HG03457 (cell line): ENCODE measurements at regions not wholly inside any gene's neighbourhood (a gene's known extent, or its start where the extent isn't known, plus 50 kb on each side); places are given as distances from the start of the nearest gene placed in this dataset.

ENCODE experiments used
- ATAC-seq: cut with Tn5 transposase; IDR thresholded peaks from one replicate; pipeline ENCODE4 v1.9.1; 2021; ENCODE audit warnings: moderate number of reproducible peaks; ENCODE audit not compliant: unreplicated experiment

DNA sequence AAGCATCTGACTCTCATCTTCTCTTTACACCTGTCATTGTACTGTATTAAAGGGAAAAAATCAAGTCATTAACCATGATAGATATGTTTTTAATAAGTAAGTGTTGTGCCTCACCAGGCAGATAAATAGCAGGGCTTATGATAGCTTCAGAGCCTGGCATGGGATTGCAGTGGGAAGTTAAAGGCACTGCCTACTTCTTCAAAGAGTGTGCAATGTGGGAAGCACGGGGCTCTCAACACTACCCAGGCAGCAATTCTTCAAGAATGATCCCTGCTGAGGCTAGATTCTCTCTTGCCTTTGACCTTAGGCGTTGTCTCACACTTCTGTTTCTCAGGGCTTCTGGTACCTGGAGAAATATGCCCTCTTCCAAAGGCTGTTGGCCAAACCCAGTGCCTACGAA is 297.3 kb downstream of the MAF start:
- ATAC-seq, result no peak

DNA sequence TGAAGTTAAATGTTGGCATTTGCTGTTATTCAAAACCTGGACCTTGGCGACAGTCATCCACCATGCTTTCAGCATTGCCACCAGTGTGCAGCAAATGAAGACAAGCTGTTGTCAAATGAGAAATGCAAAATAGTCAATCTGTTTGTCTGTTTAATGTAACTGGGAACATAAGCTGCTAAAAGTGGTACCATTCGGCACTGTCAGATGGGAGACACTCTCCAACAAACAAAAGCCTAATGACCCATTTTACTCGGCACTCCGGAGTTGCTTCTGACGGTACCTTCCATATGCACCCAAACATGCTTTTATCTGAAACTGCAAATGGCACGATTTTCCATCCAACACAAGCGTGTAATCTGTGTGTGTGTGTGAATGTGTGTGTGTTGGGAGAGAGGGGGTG is 297.8 kb downstream of the MAF start:
- no peak for ATAC-seq

DNA sequence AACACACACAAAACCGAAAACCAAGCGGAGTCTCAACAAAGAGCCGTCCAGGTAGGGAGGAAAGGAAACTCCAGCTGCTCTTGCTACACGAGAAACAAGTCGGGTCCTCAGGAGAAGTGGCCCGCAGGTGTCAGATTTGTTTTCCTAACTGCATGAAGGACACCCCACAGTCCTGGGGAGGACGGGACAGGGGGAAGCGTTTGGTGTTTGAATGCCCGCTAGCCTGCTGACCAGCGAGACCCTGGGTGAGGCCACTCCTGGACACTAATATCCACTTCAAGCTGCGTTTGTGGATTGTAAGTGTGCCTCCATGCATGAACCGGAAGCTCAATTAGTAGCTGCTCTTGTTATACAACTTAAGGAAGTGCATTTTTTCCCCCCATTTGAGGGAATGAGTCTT is 299.5 kb downstream of the MAF start:
- ATAC-seq, result no peak

DNA sequence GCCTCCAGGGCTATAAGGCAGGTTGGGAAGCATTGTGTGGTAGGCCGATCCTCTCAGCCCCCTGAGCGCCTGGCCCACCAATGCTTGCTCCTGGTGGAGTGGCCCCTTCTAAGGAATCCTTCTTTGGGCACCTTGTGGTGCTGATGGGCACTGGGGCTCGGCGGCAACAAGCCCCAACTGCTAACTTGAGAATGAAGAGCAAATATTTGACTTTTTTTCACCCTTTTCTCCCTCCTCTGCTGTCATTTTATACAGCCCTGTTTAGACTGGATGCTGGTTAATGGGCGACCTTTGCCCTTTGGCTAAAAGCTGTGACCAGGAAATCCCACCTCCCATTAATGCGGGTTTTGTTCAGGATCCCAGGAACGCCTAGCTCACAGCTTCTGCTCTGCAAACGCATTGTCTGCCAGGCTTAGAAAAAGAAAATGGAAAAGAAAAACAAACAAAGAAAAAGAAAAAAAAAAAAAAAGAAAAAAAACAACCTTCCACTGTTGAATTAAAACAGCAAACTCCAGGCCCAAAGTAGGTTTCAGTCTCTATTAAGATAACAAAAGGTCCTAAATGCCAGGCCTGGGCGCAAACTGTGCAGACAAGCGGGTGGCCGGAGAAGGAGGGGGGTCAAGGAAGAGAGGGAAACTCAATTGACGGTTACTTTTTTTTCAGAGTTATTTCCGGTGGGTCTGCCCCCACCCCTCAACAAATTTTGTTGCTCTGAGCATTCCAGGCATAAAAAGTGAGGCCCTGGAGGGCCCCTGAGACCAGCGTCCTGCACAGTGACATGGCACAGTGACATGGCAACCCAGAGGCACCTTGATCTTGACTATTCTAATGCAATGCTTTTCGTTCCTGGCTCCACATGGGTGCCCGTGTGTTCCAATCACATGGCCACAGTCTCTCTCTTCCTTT is 301.4 kb downstream of the MAF start:
- no peak for ATAC-seq

DNA sequence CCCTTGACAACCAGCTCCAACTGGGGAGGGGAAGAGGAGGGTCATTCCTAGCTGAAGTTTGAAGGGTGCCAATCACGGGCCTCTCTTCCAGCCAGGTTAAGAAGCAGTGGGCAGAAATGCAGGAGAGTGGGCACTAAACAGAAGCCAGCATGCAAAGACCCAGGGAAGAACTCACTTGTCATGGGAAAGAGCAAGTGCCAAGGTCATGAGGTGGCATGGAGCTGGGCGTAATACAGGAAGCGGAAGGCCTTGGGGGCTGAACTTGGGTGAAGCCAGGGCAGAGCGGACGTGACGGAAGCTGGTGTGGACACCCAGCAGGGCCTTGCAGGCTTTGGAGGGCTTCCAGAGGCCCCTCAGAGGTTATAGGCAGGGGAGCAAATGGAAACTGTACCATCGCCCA is 302.1 kb downstream of the MAF start:
- ATAC-seq, result no peak

DNA sequence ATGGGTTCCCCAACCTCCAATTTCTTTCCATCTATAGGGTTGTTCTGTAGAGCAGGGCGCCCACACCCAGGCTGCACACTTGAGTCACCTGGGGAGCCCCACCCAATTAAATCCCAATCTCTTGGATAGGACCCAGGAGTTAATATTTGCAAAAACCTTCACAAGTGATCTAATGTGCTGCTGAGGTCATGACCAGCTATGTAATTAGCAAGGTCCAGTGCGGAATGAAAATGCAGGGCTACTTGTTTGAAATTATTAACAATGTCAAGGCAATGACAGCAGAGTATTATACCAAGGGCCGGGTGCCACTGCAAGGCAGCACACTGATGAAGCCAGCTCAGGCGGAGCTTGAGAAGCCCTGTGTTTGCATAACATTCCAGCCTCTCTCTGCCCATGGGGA is 302.7 kb downstream of the MAF start:
- ATAC-seq, result no peak

DNA sequence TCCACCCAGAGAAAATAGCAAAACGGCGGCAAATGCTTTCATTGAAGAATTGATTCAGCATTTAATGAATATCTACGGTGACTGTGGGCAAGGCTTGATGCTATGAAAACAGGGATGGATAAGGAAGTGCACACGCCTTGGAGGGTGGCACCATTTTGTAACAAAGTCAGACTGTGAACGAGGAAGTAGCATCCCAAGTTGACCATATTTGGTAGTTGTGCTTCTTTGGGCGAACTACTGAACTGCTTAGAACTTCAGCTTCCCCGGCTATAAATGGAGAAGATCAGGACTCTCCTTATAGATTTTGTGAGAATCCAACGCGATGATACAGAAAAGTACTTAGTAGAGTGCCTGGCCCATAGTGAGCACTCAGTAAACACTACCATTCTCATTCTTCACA is 303.2 kb downstream of the MAF start:
- ATAC-seq, result no peak

DNA sequence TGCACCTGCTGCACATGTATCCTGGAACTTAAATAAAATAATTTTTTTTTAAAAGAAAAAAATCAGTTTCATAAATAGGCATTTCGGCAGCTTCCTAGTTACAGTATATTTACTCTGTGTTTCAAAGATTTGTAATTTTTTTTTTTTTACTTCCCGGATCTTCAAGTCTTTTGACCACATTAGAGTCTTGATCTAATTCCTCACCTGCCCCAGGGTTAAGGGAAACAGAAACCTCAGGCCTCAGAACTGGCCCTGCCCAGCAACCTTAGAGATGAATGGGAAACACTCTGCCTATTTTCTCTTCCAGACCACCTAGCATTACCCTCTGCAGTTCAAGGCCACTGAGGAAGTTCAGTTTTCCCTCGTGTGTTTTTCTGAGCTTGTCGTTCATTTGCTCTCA is 304.0 kb downstream of the MAF start:
- ATAC-seq, result no peak

DNA sequence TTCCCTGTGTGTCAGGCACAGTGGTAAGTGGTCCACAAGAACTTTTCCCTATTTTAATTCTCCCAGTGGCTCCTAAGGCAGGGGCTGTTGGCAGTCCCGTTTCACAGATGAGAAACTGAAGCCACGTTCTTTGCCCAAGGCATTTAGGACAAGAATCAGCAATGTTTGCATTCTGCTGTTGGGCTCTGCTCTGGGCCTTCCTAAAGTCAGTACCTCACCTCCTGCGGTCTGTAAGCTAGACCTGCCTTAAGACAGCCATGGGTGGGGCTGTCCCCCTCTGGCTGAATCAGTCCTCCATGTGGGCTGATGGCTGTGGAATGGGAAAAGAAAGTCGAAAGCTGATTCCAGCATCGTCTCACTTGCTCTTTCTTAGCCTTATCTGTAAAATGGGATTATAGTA is 304.8 kb downstream of the MAF start:
- no peak for ATAC-seq

DNA sequence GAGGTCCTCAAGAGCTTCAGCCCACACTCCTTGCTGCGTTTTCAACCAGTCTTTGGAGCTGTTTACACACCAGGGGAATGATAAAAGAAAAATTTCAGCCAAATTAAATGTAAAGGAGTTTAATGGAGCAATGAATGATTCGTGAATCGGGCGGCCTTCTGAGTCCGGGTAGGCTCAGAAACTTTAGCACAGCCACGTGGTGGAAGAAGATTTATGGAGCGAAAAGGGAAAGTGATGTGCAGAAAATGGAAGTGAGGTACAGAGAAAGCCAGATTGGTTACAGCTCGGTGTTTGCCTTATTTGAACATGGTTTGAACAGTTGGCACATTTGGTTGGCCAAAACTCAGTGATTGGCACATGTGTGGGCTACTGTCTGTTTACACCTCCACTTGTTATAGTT is 305.4 kb downstream of the MAF start:
- ATAC-seq, result no peak

DNA sequence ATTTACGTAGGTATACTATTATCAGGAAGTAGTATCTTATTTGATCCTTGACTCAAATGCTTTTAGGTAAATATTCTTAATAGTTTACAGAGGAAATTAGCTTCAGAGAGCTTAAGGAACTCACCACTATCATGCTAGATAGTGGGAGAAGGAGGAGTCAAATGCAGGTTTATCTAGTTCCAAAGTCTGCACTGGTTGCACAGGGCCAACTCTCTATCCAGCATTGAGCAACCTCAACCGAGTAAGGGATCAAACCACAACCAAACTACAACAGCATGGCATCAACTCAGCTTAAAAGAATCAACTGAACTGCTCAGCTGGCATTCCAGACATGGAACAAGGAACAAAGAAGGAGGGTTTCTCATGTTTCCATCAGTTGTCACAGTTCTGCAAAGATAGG is 306.0 kb downstream of the MAF start:
- no peak for ATAC-seq

DNA sequence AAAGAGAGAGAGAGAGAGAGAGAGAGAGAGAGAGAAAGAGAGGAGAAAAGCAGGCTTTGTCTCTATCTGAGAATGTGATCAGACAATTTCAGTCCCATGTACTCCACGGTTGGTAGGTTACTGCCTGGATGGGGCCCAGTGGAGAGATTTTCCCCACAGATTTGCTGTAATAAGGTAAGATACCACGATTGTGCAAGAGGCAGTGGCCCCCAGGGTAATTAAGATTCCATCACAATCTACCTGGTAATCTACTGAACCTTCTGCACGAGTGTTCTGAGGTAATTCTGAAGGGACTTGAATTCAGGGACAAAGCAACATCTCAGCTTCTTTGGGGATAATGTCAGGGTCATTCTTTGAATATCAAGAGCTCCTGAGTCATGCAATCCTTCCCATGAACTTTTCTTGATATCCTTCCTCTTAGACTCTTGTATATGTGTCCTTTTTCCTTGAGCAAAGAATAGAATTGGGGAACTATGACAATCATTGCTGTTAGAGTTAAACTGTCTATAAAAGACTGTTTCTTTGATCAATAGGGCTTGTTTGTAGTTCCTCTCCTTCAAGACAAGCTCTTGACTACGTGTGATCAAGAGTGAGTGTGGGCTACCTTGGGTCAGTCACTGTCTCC is 306.6 kb downstream of the MAF start:
- no peak for ATAC-seq

DNA sequence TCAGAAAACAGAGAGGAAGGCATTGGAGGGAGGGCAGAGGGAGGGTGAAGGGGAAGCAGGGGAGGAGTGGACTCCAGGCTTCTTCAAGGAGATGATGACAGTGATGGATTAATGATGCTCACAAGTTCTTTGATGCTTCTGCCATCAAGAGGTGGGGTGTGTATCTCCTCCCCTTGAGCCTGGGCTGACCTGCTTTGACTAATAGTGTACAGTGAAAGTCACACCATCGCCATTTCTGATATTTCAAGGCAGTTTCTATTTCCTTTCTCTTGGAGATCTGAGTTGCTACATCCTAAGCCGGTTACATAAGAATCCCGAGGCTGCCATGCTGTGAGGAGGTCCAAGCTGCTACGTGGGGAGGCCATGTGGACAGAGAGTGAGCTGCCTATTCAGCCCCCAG is 312.5 kb downstream of the MAF start:
- no peak for ATAC-seq

DNA sequence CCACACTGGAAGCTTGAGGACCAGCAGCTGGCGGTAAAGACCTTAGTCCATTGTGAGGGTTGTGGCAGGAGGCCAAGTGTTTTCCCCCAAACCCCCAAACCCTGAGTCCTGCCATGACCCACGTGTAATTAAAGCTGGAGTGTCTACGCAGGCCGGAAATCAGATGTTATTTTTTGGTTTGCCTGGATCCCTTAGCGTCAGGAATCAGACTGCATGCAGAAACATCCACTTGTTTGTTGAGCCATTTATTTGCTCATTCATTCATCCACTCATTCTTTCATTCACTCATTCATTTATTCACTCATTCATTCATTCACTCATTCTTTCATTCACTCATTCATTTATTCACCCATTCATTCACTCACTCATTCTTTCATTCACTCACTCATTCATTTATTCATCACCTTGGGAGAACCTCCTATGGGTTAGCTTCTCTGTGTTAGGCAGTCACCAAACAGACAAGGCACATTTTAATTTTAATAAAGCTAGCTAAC is 313.1 kb downstream of the MAF start:
- ATAC-seq, result no peak

DNA sequence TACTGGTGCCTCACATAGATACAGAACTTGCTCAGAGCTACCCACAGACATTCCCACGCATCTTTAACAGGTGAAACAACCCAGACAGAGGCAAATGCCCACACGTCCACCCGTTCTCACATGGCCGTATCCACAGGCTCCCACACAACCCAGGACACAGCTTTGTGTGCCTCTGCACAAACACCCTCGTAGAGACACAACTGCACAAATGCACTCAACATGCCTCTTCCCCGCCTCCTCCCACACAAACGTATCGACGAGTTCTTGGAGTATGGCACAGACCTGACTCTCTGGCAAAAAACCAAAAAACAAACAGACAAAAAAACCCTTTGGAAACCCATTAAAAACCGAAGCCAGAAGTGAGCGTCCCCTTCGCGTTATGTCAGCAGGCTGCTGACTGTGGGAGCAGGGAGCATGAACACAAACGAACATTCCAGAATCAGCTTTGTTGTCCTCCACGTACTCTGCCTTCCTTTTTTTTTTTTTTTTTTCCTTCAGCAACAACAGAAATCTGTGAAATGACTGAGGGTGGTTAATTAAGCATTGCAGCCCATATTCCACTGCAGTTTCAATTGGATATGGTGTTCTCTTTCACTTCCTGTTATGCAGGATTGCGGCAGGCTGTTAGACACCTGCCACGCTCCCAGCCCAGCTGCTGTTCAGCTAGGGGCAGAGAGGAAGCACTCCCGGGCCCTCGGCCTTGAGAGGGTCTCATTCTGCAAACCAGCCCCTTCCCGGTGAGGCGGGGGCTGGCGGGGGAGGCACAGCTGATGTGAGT is 313.7 kb downstream of the MAF start:
- peak; percentile 93 for ATAC-seq

DNA sequence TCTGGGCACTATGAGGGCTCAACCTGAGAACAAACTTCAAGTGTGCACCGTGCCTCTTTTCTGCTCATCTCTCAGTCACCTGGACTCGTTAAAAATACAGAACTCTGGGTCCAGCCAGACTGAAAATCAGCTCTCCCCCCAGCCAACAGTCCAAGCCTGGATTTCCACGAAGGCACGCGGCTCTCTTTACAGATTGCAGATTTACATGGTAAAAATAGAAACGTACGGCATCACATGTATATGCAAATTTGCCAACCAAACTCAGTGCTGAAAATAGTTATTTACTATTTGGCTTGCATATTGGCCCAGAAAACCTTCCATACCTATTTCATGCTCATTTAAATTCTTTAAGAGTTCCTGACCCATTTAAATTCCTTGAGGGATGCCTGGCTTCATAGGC is 315.8 kb downstream of the MAF start:
- ATAC-seq, result no peak

DNA sequence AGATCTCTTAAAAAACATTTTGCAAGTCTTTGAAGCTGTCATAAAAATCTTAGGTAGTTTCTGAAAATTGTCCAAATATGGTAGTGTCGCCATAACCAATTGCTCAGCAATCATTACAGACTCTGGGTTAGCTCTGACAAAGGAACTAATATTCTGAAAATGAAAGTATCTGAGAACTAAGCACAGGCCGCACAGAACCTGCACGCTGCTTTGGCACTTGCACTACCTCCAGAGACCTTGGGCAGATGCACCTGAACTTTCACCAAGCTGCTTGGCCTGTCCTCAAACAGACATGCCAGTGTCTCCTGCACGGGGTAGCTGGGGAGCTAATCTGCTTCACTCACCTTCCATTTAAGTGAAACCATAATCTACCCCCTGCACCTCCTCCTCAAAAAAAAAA is 317.0 kb downstream of the MAF start:
- no peak for ATAC-seq

DNA sequence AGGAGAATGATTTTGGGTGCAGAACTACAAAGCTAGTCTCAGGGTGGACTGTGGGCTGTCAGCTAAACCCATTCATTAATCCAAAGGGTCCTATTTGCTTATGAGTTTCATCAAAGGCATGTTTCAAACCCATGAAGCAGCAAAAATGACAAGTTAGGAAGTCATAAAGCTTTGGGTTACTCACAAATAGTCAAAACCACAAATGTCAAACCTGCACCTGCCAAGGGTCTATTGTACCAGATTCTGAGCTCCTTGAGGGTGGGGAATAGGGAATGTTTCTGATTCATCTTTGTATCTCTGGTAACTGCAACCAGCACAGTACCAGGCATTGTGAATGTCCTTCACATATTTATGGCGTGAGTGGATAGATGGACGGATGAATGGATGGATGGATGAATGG is 317.7 kb downstream of the MAF start:
- ATAC-seq, result no peak

DNA sequence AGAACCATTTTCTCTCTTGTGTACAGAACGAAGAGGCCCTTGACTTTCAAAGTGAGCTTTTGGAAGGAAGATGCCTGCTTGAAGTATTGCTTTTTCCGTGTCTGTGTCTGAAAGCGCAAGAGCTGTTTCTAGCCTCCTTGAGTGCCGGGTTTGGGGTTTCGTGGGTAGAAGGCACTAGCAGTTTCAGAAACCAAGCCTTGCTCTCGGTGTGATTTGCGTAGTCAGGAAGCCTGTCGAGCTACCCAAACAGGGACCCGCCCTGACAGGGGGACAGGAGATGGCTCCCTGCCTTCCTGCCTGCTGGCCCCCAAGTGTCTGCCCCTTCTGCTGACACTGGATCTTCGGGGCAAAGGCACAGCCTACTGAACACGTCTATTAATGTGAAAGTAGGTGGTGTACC is 322.0 kb downstream of the MAF start:
- ATAC-seq, result no peak

DNA sequence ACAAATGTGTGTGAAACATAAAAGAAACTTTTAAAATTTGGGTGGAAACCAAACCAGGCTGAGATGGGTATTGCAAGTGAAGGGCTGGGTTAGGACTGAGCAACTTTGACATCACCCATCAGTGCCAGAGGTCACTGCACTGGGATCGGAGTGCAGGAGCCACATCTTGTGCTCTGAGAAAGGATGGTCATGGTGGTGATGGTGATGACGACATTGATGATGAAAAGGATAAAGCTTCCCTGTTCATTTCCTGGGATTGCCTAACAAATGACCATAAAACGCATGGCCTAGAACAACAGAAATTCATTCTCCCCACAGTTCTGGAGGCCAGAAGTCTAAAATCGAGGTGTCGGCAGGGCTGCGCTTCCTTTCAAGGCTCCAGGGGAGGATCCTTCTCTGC is 324.0 kb downstream of the MAF start:
- ATAC-seq, result no peak

DNA sequence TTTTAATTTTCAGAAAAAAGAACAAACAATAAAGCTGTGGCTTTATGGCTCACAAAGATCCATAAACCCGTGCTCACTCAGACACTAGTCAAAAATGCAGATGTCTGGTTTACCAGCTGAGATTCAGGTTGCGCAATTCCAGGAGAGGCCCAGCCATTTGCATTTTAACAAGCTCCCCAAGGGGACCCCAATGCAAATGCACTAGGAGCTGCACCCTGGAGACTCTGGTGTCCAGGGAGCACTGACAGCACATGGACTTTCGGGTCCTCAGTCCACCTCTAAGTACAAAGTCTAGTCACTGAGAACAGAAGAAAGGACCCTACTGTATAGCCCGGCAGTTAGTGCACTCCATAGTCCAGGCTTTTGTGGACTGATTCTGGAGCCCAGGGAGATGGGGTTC is 326.3 kb downstream of the MAF start:
- ATAC-seq, result no peak

DNA sequence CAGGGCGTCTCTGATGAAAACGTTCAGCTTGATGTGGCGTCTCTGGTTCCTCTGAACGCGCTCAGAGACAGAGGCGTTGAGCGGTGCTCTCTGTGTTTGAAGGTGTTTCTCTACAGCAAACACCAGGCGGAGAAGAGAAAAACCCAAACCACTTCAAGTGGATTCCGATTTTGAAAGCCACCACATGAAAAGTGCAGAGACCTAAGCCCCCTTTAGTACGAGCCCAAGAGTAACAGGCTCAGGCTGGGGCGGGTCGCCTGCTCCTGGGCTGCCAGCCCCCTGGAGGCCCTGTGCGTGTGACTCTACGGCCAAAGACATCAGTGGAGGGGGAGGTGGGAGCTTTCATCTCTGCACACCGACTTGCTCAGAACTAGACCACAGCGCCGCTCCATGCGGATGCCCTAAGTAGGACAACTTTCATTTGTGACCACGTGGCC is 328.4 kb downstream of the MAF start:
- no peak for ATAC-seq
